Erythroblast (primary cell): ENCODE measurements at regions not wholly inside any gene's neighbourhood (a gene's known extent, or its start where the extent isn't known, plus 50 kb on each side); places are given as distances from the start of the nearest gene placed in this dataset.
"Not testable (repeated sequence)": the region's sequence is repeated elsewhere in the genome, so short reads cannot be mapped to it uniquely, and the experiment has no call there.

Source experiments
- GATA1 ChIP-seq: IDR thresholded peaks from 2 replicates; pipeline ENCODE4 v1.6.1; 2011; ENCODE audit warnings: low read depth, mild to moderate bottlenecking, control low read depth, low read length, moderate library complexity
- POLR2A ChIP-seq: IDR thresholded peaks from 2 replicates; pipeline ENCODE4 v1.6.1; 2011; ENCODE audit warnings: mild to moderate bottlenecking, low read length

DNA sequence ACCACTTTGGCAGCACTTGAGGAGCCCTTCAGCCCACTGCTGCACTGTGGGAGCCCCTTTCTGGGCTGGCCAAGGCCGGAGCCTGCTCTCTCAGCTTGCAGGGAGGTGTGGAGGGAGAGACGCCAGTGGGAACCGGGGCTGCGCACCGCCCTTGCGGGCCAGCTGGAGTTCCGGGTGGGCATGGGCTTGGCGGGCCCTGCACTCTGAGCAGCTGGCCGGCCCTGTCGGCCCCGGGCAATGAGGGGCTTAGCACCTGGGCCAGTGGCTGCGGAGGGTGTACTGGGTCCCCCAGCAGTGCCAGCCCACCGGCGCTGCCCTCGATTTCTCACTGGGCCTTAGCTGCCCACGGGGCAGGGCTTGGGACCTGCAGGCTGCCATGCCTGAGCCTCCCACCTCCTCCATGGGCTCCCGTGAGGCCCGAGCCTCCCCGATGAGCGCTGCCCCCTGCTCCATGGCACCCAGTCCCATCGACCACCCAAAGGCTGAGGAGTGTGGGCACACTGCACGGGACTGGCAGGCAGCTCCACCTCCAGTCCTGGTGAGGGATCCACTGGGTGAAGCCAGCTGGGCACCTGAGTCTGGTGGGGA, 253.6 kb upstream of the AMIGO2 start:
- not testable (repeated sequence) for TF ChIP-seq POLR2A, GATA1
